T1000 (cell line): ENCODE measurements at regions not wholly inside any gene's neighbourhood (a gene's known extent, or its start where the extent isn't known, plus 50 kb on each side); places are given as distances from the start of the nearest gene placed in this dataset.

Experiments used
- DNase-seq: peaks from one replicate; lab custom pipeline; 2025; ENCODE audit warnings: mixed read lengths; lab: John Stamatoyannopoulos, UW

DNA sequence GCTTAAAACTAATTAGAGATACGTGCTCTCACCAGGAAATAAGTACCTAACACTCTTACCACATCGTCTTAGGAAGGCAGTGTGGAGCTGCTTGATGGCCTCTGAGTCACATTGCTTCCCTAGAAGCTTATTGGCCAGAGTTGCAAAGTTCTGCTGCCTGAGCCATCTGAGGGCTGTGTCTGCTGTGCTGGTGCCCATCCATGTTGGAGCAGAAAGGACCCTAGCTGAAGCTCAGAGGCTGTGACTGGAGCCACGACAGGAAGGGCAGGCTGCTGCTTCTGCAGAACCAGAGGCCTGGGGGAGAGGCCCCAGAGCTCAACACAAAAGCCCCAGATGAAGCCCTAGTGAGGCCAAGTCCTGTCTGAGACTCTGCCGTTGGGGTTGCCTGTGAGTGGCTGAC, 64.8 kb upstream of the IGFBP3 start:
- DNase-seq: no peak

DNA sequence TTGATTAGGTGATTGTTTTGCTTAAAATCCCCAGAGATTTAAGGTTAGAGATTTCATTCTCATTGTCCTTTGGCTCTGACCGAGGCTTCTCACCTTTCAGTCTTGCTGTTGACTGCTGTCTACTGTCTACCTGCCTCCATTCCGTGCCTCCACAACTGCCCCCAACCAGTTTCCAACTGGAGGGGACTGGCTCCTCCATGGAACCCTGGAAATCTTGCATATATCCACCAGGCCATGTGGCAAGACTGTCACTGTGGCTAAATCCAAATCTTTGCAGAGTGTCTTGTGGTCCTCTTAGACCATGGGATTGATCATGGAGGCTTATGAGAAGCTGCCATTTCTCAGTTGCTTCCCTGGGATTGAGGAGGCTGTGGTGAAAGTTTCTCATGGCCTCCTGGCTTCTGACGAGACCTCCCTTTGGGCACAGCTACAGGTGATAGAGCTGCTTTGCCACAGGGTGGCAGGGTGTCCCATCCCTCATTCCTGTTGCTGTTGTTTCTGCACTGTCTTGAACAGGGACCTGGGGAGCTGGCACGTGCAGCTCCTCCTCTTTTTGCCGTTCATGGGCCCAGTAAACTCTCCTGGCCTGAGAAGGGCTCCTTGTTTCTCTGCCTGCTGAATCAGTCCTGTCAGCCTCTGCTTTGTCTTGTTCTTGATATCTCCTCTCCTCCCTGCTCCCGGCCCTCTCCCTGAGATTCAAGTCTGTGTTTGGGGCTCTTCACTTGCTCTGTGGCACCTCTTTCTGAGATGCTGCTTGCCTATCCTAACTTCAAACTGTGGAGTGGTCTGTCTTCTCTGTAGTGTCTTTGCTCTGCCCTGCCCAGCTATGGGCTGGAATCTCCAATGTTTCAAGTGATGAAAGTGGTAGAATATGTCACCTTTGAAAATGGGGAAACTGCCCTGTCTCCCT, 63.6 kb upstream of the IGFBP3 start:
- no peak for DNase-seq

DNA sequence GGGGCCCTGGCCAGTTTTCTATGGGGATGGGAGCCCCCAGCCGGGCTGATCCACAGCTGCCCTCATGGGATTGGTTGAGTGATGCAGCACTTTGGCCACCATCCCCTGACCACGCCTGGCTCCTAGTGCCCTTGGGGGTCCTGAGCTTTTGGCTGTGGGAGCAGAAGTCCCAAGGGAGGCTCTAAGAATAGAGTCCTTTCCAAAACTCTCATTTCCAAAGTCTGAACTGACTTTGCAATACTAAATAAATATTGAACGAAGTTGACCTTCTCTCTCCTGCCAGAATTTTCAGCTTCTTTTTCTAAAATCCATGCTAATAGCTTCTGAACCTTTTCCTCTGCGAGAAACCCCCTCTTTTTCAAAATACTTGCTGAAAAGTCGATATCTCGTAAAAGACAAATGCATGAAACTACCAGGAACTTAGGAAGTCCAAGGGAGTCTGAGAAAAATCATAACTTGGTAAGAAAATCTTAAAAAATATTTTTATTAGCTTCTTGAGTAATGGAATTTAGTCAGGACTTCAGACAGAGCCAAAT, 62.7 kb upstream of the IGFBP3 start:
- DNase-seq: no peak

DNA sequence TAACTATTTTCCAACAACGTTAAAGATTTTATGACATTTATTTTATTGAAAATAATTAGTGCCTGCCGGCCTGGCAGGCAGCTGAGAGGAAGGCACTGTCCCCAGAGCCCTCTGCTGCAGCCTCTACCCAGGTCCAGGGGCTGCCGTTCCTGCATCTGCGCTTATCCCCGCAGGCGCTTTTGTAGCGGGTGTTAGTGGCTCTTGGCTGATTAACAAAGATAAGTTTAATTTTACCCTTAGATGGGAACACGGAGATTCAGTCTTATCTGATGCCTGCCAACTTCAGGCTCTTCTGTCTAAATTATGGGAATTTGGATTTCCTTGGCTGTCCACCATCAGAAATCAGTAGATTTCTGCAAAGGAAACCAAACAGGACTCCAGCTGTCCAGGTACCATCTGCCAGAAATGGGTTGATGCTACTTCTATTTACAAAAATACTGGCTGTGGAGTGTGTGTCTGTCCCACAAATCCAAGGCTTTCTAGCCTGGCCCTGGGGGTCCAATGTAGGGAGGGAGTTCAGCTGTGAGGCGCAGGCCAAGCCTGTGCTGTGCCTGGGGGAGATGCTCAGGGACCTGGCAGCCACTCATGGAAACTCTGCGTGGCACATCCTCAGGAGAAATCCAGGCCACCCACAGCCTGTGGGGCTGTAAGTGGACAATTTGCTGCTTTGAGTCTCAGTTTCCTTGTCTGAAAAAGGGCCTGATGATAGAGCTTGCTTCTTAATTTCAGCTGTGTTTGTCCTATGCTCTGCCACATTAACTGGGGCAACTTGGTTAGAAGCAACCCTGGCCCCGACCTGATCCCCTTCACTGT, 62.0 kb upstream of the IGFBP3 start:
- DNase-seq: no peak

DNA sequence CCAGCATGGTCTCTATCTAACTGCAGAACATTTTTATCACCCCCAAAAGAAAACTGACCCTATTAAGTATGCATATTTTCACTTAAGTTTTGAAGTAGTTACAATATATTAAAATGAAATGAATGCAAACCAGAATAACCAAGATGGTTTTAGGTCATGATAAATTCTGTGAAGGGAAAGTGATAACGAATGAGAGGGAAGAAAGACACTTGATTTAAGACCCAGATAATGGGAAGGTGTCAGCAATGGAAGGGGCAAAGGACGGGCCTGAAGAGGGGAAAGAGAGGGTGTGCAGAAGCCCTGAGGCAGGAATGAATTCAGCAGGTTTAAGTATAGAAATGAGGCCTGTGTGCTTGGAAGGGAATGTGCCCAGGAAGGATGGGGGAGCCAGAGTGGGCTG, 61.1 kb upstream of the IGFBP3 start:
- DNase-seq: no peak

DNA sequence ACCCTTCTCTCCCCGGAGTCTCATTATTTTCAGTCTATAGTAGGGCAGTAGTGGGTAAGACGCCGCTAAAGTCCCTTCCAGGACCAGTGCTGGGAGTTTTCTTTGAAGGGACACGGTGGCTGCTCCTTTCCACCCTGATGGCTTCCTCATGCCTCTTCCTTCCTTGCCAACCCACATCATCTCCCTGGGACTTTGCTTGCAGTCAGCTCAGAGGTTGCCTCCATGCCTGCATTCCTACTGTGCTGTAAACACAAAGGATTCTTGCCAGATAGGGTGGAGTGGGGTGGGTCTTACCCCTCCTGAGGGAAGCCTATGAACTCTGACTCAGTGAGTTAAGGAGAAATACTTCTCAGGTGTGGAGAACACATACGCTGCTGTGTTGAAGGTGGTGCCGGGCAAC, 59.9 kb upstream of the IGFBP3 start:
- no peak for DNase-seq

DNA sequence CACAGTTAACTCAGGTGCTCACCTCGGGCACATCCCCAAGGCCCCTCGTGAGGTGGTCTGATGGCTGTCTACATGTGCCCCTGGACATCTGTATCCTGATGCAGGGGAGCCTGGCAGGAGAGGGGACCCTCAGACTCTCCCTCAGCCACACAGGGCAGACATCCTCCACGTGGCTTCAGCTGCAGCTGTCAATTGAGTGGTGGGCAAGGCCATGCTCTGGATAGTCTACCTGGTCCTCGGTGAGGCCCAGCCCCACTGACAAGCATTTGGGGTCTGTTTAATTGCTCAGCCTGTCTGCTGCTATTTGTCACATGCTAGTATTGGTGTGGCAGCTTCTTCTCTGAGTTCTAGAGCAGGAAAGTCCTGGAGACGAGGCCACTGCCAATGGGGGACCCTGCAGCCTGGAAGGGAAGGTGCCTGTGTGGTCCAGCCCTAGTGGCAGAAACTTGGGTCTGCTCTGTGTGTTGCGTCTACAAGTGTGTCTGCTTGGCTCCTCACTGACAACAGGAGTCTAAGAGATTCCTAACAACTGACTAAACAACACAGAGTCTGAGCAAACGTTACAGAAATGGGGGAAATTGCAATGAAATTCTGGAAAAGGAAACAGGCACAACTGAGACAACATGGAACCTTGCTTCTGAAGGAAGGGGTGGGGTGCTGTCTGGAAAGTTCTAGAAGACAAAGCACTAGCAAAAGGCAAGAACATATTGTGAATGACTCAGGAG, 59.3 kb upstream of the IGFBP3 start:
- DNase-seq: no peak

DNA sequence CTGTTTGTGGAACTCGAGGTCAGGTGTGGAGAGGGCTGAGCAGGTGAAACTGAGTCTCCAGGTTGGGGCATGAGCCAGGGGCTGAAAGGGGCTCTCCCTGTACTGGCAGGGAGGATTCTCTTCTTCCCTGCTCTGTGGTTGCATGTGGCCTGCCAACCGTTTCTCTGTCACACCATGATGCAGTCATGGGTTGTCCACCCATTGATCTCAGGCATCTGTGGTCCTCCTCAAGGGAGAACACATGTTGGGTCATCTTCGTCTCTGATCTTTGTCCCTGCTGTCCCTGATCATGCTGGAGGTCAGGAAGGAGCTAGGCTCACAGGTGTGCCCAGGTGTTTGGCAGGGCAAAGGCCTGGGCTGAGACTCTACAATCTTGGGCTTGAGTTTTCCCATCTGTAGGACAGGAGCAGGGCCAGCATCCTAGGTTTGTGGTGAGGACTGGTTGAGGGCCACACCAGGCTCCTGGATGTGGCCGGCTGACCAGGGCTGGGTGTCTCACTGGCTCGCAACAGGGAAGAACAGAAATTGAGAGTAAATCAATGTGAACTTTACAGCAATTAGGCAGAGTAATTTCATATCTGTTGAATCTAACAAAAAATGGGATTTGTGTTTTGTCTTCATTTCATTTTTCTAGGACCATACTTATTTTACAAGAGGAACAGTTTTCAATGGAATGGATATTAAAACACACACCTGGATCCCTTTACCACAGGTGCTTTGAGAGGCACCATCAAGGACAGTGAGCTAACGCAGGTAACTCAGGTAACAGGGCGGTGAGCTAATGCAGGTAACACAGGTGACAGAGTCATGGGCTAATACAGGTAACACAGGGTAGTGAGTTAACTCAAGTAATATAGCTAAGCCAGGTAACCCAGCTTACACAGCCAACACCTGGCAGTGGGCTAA, 58.5 kb upstream of the IGFBP3 start:
- DNase-seq: no peak

DNA sequence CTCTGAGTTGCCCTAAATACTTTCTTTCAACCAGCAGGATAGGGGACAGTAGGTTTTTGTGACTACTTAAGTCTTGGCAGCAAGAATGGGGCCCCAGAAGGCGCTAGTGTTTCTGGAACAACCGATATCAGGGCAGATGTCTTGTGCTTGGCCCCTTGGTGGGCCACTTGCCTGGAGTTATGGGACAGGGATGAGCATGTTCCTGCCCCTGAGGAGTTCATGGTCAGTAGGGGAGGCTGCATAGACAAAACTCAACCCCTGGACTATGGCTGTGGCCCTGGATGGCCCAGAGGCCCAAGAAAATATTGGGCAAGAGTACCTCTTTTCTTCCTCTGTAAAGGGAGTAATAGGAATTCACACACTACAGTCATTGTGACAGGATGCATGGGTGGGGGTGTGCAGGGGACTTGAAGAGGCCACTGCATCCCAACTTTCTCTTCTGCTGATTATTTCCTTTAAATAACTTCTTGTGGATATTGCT, 57.7 kb upstream of the IGFBP3 start:
- DNase-seq: no peak

DNA sequence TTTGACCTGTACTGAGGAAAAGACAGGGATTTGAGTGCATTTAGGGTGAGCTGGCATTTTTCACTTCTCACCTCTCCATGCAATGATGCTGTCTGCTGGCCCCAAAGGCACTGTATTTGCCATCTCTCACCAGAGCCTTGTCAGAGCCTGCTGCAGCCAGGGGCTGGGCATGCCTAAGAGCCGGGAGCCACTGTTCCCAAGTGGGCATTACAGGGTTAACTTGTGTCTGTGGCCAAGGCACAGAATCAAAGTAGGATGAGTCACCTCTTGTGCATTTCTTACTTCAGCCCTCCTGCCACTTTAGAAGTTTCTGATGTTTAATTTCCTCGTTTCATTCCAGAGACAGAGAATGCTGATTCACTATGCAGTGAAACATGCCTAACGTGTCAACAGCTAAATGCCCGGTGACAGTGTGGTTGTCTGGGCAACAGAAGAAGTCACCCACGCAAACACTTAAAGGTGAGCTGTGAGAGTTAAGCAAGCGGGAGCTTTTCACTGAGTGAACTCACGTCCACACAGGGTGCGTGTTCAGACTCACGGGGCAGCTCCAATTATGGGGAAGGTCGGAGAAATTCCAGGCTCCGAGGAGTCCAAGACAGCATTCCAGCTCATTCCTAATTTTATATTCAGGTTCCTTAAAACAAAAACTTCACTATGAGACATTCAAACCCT, 57.1 kb upstream of the IGFBP3 start:
- DNase-seq: peak; percentile 74

DNA sequence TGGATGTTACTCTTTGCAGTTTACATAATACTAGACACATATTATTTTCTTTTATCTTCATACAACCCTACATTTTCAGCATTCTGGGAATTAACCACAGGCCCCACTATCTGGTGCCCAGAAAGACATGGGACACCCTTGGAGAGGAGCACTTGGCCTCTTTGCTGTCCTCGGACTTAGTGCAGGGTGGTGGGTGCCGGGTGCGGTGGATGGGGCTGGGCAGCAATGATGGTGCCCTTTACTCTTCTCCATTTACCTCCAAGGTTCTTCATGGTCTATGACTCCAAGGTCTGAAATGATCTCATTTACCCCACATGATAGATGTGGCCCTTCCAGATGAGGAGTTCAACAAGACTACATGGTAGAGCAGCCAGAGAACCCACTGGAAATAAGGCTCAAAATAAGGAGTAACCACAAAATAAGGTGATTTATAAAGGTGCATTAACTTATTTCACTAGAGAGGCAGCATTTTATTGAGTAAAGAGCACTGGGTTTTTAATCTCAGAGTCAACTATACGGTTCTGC, 56.2 kb upstream of the IGFBP3 start:
- no peak for DNase-seq

DNA sequence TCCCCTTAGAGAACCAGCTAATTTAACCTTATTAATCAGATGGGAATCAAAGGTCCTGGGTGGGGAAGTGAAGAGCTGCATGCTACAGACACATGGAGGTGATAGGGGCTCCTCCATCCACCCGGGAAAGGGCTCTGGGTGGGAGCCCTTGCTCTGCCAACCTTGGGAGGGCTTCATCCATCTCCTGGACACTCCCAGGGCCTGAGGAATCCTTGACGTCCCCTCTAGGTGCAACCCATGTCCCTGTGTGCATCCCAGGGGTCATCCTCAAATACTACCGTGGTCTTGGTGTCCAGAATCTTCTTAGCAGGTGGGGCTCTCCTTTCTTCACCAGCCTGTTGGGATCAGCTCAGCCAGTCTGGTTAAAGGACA, 55.4 kb upstream of the IGFBP3 start:
- no peak for DNase-seq

DNA sequence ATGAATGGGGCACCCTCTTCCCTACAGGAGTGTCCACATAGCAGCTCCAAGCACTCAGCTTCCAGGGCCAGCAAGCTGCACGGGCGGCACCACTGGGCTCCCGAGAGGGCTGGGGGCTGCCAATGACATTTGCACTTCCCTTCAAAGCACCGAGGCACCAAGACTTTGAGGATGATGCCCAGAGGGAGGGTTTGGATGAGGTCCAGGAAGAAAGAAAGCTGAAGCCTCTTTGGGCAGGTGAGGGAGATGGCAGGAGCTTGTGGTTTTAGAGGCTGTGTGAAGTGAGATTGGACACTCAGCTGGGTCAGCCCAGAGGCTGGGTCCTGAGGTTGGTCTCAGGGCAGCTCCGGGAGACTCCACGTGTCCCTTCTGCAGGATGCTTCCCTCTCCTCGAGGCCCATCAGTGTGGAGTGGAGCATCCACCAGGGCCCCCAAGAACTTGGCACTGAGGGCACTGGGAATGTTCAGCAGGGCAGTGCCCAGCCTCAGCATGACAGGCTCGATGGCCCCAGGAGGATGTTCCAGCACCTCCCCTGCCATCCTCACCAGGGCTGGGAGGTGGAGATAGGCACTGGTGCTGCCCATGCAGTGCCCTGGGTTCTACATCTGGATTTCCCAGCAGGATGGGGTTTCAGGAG, 54.9 kb upstream of the IGFBP3 start:
- no peak for DNase-seq

DNA sequence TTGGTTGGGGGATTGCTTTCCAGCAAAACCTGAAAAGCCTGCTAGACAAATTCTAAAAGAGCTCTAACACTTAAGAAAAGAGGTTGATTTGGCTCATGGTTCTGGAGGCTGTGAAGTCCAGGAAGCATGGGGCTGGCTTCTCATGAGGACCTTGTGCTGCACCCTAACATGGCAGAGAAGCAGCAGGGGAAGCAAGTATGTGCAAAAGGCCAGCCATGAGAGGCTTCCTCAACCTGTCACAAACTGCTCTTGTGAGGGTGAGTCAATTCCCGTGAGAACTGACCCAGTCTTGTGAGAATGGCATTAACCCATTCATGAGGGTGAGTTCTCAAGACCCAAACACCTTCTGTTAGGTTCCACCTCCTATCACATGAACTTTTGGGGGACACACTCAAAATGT, 54.3 kb upstream of the IGFBP3 start:
- DNase-seq: no peak

DNA sequence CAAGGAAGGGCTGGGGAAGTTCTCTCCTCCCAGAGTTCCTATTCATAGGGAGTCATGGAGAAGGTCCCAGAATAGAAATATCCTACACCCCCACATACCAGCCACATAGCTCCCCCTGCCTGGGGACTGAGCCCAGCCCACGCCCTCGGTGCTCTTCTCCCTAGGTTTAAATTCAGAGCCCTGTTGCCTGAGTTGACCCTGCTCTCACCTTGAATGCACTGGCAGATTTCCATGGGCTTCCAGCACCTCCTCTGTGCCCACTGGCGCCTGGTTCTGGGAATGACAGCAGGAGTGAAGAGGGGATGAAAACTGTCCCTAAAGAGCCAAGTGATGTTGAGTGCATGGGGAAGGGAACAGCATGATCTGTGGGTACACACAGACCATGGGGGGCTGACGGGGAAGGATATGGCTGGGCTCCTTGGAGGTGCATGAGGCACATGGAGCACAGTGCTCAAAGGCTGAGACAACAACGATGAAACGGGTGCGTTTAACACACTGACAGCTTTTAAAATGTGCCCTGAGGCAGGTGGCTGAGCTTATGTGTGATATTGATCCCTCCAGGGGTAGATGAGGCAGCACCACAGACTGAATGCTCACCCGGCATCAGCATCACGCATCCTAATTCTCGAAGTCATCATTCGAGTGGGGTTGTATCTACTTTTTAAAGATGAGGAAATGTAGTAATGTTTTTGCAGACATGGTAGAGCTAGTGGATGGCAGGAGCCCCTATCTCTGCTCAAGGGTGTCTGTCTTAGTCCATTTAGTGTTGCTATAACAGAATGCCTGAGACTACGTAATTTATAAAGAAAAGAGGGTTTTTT, 53.7 kb upstream of the IGFBP3 start:
- DNase-seq: no peak

DNA sequence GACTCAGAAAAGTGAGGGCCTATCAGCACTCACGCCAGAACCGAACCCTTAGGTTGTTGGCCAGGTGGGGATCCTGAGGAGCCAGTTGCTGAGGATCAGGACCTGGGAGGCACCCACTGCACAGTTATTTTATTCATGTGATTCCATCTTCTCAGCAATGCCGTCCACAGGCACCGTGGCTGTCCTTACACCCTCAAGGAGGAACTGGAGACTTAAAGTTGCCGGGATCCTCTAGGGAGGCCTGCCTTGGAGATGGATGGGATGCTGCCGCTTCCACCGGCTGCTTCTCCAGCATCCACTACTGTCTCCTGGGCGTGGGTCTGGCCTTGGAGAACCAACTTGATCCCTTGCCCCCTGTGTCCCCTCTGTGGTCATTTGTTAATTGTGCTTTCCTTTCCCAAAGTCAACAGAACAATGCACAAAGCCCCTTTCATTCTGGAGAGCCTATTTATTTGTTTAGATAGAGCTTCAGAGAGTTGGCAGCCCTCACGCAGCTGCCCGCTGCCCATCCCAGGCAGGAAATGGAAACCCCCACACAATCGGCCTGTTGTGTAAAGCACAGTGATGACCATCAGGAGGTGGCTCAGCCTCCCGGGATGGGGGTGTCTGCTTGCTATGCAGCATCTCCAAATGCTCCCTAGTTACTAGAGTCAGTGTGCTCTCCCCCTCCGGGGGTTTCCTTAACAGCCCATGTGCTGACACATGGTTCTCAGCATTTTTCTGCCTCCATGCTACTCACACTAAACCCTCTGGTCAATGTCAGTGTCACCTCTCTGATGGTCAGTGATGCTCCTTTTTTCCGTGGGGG, 52.9 kb upstream of the IGFBP3 start:
- peak; percentile 32 for DNase-seq

DNA sequence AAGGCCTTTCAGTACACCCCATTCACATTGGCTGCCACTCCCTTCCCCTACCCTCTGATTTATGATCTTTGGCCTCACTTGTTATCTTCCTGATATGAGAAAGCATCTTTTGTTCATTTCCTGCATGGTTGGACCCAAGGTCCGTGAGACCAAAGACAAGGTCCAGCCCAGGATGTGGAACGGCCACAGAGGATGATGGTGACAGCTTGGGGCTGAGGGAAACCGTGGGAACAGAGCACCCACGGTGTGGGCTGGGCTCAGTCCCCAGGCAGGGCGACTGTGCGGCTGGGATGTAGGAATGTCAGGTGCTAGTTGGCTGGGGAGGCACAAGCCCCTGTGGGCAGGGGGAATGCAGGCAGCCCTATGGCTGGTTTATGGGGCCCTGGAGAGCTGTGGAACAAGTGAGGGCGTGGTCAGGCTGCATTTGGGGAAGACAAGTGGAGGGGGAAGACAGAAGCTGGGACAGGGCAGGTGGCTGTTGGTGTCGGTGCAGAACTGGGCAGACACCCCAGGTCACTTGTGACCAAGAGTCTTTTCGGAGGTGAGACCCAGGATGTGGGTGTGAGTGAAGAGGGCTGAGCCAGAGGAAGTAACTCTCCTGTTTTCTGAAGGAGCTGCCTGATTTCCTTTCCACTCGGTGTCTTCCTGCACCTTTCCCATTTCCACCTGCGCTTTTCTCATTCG, 51.7 kb upstream of the IGFBP3 start:
- DNase-seq: no peak
